GM12873 (cell line): ENCODE measurements at regions not wholly inside any gene's neighbourhood (a gene's known extent, or its start where the extent isn't known, plus 50 kb on each side); places are given as distances from the start of the nearest gene placed in this dataset.

Source experiments
- TF ChIP-seq, protein P1 (sequence below): IDR thresholded peaks from 2 replicates; pipeline ENCODE4 v1.5.1; 2012; ENCODE audit warnings: low read depth, mild to moderate bottlenecking, moderate library complexity, low read length, control low read depth; ENCODE audit not compliant: insufficient read depth; ENCODE audit errors: missing control alignments

GRCh38 chr10:4186849-4187540, 402.0 kb upstream of the KLF6 start:
- TF ChIP-seq, protein P1, sequence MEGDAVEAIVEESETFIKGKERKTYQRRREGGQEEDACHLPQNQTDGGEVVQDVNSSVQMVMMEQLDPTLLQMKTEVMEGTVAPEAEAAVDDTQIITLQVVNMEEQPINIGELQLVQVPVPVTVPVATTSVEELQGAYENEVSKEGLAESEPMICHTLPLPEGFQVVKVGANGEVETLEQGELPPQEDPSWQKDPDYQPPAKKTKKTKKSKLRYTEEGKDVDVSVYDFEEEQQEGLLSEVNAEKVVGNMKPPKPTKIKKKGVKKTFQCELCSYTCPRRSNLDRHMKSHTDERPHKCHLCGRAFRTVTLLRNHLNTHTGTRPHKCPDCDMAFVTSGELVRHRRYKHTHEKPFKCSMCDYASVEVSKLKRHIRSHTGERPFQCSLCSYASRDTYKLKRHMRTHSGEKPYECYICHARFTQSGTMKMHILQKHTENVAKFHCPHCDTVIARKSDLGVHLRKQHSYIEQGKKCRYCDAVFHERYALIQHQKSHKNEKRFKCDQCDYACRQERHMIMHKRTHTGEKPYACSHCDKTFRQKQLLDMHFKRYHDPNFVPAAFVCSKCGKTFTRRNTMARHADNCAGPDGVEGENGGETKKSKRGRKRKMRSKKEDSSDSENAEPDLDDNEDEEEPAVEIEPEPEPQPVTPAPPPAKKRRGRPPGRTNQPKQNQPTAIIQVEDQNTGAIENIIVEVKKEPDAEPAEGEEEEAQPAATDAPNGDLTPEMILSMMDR, result no peak

GRCh38 chr10:4183761-4184261, 398.8 kb upstream of the KLF6 start:
- TF ChIP-seq, protein P1, result no peak

DNA sequence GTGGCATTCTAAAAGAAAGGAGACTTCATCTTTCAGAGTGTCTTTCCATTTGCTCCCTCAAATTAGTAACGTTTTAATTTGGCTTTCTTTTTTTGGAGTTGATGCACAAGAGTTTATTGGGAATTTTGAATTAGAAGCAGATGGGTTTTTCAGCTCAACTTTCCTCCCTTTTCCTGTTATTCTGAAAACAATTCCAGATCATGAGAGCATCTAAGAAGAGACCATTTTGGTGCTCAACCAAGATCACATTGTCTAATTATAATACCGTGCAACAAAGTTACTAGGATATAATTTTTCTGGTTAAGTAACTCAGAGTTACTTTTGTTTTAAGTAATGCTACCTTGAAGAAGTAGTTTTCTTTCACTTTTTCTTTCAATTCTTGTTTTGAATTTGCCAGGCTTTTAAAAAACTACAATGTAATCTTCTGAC, 396.6 kb upstream of the KLF6 start:
- TF ChIP-seq, protein P1, result no peak

DNA sequence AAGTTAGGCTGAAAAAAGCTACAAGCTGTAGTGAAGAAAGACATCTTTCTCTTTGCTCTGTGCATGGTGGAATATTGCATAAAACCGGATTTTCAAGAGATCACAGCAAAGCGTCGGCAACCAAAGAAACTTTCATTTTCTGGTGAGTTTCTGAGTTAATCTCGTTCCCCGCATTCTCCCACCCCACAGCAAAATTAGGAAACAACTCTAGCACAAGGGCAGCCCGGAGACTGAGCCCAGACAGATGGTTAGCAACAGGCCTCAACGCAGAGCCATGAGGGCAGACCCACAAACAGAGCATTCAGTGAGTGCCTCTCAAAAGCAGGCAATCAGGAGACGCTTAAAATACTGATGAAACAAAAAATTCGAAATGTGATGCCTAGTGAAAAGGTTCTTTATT, 396.1 kb upstream of the KLF6 start:
- TF ChIP-seq, protein P1, result no peak

DNA sequence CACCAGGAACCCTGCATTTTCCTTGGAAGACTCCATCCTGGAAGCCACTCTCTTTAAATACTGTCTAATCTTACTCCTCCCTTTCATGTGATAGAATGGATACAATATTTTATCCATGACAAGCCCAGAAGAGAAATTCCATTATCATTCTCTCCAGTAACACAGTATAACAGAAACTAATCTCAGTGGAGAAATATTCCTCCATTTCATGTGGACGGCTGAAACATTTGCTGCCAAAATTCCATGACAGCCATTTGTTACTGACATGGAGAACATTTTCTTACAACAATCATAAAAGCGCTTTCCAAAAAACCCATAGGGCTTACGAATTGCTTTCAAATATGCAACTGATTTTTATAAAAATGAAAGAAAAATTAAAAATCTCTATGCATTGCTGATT, 392.8 kb upstream of the KLF6 start:
- TF ChIP-seq, protein P1, result no peak

- TF ChIP-seq, protein P1, result no peak
These were observed 391.7 kb upstream of the KLF6 start for GRCh38 chr10:4176500-4177281.

DNA sequence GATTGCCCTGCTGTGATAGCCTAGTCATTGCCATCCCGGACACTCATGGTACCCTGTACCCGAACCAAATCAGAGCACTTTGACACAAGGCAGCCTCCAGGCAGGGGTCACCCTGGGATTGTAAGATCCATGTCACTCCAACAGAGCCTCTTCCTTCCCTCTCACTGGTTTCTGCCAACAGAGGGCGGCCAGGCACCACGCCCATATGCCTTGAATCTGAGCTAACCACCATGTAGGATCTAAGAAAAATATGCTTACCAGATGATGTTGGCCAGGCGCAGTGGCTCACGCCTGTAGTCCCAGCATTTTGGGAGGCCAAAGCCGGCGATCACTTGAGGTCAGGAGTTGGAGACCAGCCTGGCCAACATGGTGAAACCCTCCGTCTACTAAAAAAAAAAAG, 389.2 kb upstream of the KLF6 start:
- TF ChIP-seq, protein P1, result no peak
